Adrenal gland (tissue), 9 donors: ENCODE measurements at regions not wholly inside any gene's neighbourhood (a gene's known extent, or its start where the extent isn't known, plus 50 kb on each side); places are given as distances from the start of the nearest gene placed in this dataset.

Experiments used
- DNase-seq, 7 donors: peaks; one replicate each; pipeline ENCODE4 v3.0.0-alpha.2; 2019 to 2020
- H3K27ac ChIP-seq, 5 donors: fragments of 200-600 bp; sonication (generic) in 4 of 5; 1 replicate in 3 of 5; 2 replicates in 2 of 5; pipeline versions ENCODE4 v1.5.1 to v1.8.0; 2016 to 2020; ENCODE audit warnings: mild to moderate bottlenecking in 1 of 5
- H3K27me3 ChIP-seq: fragments of 200-600 bp; 2 replicates; pipeline ENCODE4 v1.8.0; 2021
- H3K36me3 ChIP-seq, 2 donors: fragments of 200-600 bp; replicated peaks in 1 of 2; 1 replicate in 1 of 2; 2 replicates in 1 of 2; pipeline versions ENCODE4 v1.5.1 to v1.8.0; 2018 to 2022
- H3K4me1 ChIP-seq, 2 donors: fragments of 200-600 bp; replicated peaks in 1 of 2; 1 replicate in 1 of 2; 2 replicates in 1 of 2; pipeline versions ENCODE4 v1.5.1 to v1.8.0; 2018 to 2021
- H3K4me3 ChIP-seq, 4 donors: fragments of 200-600 bp; sonication (generic) in 3 of 4; one replicate each; pipeline ENCODE4 v1.5.1; 2016 to 2018
- H3K9me3 ChIP-seq, 3 donors: fragments of 200-600 bp; sonication (generic) in 1 of 3; replicated peaks in 1 of 3; 1 replicate in 2 of 3; 2 replicates in 1 of 3; pipeline versions ENCODE4 v1.5.1 to v1.8.0; 2016 to 2021
- CTCF ChIP-seq, 6 experiments: fragments of 450-650 bp in 4 of 6; fragments of 200-600 bp in 2 of 6; sonication (generic) in 1 of 6; IDR thresholded peaks; 1 replicate in 5 of 6; 2 replicates in 1 of 6; pipeline versions ENCODE4 v1.5.1 to v1.8.0; 2016 to 2021; ENCODE audit warnings: antibody characterized with exemption in 6 of 6, mild to moderate bottlenecking in 2 of 6, moderate library complexity in 1 of 6
- POLR2A ChIP-seq, 2 donors: fragments of 450-650 bp; IDR thresholded peaks; one replicate each; pipeline ENCODE4 v1.6.1; 2017; ENCODE audit warnings: antibody characterized with exemption in 2 of 2, mild to moderate bottlenecking in 2 of 2, moderate library complexity in 1 of 2
- WGBS, 4 donors: extraction: QIAGEN DNeasy Blood & Tissue Kit in 2 of 4; methylation state at CpG; one replicate each; pipeline versions ENCODE4 v1.1.5 to v1.1.7; 2013 to 2017; 5-methylcytosine and 5-hydroxymethylcytosine counted together
- intact Hi-C, 2 donors: fragments of 100-400 bp; cut with DNase I; formaldehyde crosslinking; loops; one replicate each; pipeline versions ENCODE4 v1.14.1 to v1.15.0; 2022 to 2023
- donor health status: healthy with polysubstance abuse.
- donor health status: Bipolar disorder and iron deficiency.
- donor health status: DM: yes; HTN: yes; CAD: no.
- donor health status: DM: no; HTN: no; CAD: no.
- donor health status: DM: no; HTN: no; CAD: no.

GRCh38 chr10:109689785-109690184 is 233.5 kb downstream of the XPNPEP1 start:
- Histone ChIP-seq H3K4me1 (no peaks in the 10 kb centered on the region), H3K4me3 (no peak overlapping the region), H3K36me3 (no peaks in the 10 kb centered on the region), H3K27me3 (no peaks in the 10 kb centered on the region), H3K9me3 (no peaks in the 10 kb centered on the region), H3K27ac (no peak overlapping the region)
- TF ChIP-seq CTCF (IDR thresholded peaks at IDR 0.05) (no peak), POLR2A (IDR thresholded peaks at IDR 0.05) (no peak)
- DNase-seq, result no peak
- intact Hi-C loops, result no loop called here
- 10 to 30% (median 15%) methylated on average over 1 of the region's 1 CpG for WGBS, 4 donors

- intact Hi-C loops, result no loop called here
- Histone ChIP-seq H3K27ac (no peak overlapping the region), H3K27me3 (no peaks in the 10 kb centered on the region), H3K4me3 (no peak overlapping the region), H3K9me3 (no peaks in the 10 kb centered on the region), H3K36me3 (no peaks in the 10 kb centered on the region), H3K4me1 (no peaks in the 10 kb centered on the region)
- no peak for DNase-seq
- TF ChIP-seq POLR2A (IDR thresholded peaks at IDR 0.05), result no peak
- TF ChIP-seq CTCF (IDR thresholded peaks at IDR 0.05), result no peak
Measured at GRCh38 chr10:109679478-109679877, 243.8 kb downstream of the XPNPEP1 start.

GRCh38 chr10:109678857-109679256 is 244.5 kb downstream of the XPNPEP1 start:
- DNase-seq, result no peak
- no peak overlapping the region for H3K4me3 ChIP-seq
- intact Hi-C loops, result no loop called here
- H3K27me3 ChIP-seq, result no peaks in the 10 kb centered on the region
- WGBS, 4 donors, result 63 to 80% (median 73%) methylated on average over 1 of the region's 1 CpG
- no peaks in the 10 kb centered on the region for H3K9me3 ChIP-seq
- TF ChIP-seq CTCF (IDR thresholded peaks at IDR 0.05) (no peak), POLR2A (IDR thresholded peaks at IDR 0.05) (no peak)
- no peak overlapping the region for H3K27ac ChIP-seq
- H3K36me3 ChIP-seq, result no peaks in the 10 kb centered on the region
- H3K4me1 ChIP-seq, result no peaks in the 10 kb centered on the region

- no peaks in the 10 kb centered on the region for H3K4me1 ChIP-seq
- DNase-seq, result no peak
- TF ChIP-seq POLR2A (IDR thresholded peaks at IDR 0.05) (no peak), CTCF (IDR thresholded peaks at IDR 0.05) (no peak)
- no peak overlapping the region for H3K27ac ChIP-seq
- H3K4me3 ChIP-seq, result no peak overlapping the region
- H3K36me3 ChIP-seq, result no peaks in the 10 kb centered on the region
- intact Hi-C loops, result no loop called here
- H3K27me3 ChIP-seq, result no peaks in the 10 kb centered on the region
- no peaks in the 10 kb centered on the region for H3K9me3 ChIP-seq
Measured at GRCh38 chr10:109676703-109677102, 246.6 kb downstream of the XPNPEP1 start.
